ENCODE measurements at regions not wholly inside any gene's neighbourhood (a gene's known extent, or its start where the extent isn't known, plus 50 kb on each side); places are given as distances from the start of the nearest gene placed in this dataset.

GRCh38 chr1:5404412-5405203, 587.6 kb downstream of the NPHP4 start:
- no peak for DNase-seq (ENCODE audit: low read depth)
- H3K4me3 ChIP-seq (ENCODE audit: low read length) = no peak overlapping the region
- no peak for TF ChIP-seq CTCF (IDR thresholded peaks at IDR 0.05; ENCODE audit: insufficient read depth, low read depth, low read length, missing control alignments)

- TF ChIP-seq CTCF (IDR thresholded peaks at IDR 0.05; ENCODE audit: insufficient read depth, low read depth, low read length, missing control alignments) = no peak
- H3K4me3 ChIP-seq (ENCODE audit: low read length) = no peak overlapping the region
- DNase-seq (ENCODE audit: low read depth) = no peak
These were observed 588.3 kb downstream of the NPHP4 start for GRCh38 chr1:5403935-5404334.

GRCh38 chr1:5402618-5403017, 589.6 kb downstream of the NPHP4 start:
- TF ChIP-seq CTCF (IDR thresholded peaks at IDR 0.05; ENCODE audit: insufficient read depth, low read depth, low read length, missing control alignments) = no peak
- no peak overlapping the region for H3K4me3 ChIP-seq (ENCODE audit: low read length)
- DNase-seq (ENCODE audit: low read depth) = no peak

GRCh38 chr1:5399771-5400170, 592.5 kb downstream of the NPHP4 start:
- DNase-seq (ENCODE audit: low read depth) = no peak
- TF ChIP-seq CTCF (IDR thresholded peaks at IDR 0.05; ENCODE audit: insufficient read depth, low read depth, low read length, missing control alignments) = no peak
- H3K4me3 ChIP-seq (ENCODE audit: low read length) = no peak overlapping the region

GRCh38 chr1:5396593-5396992, 595.6 kb downstream of the NPHP4 start:
- no peak for TF ChIP-seq CTCF (IDR thresholded peaks at IDR 0.05; ENCODE audit: insufficient read depth, low read depth, low read length, missing control alignments)
- no peak for DNase-seq (ENCODE audit: low read depth)
- H3K4me3 ChIP-seq (ENCODE audit: low read length) = no peak overlapping the region

GRCh38 chr1:5394111-5394510, 598.1 kb downstream of the NPHP4 start:
- H3K4me3 ChIP-seq (ENCODE audit: low read length) = no peak overlapping the region
- no peak for DNase-seq (ENCODE audit: low read depth)
- no peak for TF ChIP-seq CTCF (IDR thresholded peaks at IDR 0.05; ENCODE audit: insufficient read depth, low read depth, low read length, missing control alignments)

GRCh38 chr1:5393603-5394002, 598.6 kb downstream of the NPHP4 start:
- TF ChIP-seq CTCF (IDR thresholded peaks at IDR 0.05; ENCODE audit: insufficient read depth, low read depth, low read length, missing control alignments) = no peak
- DNase-seq (ENCODE audit: low read depth) = no peak
- H3K4me3 ChIP-seq (ENCODE audit: low read length) = no peak overlapping the region
